IgD-negative memory B cell (primary cell): ENCODE measurements at regions not wholly inside any gene's neighbourhood (a gene's known extent, or its start where the extent isn't known, plus 50 kb on each side); places are given as distances from the start of the nearest gene placed in this dataset.

ENCODE experiments used
- H3K27ac Mint-ChIP-seq, 3 donors: one replicate each; pipeline ENCODE4 v1.8.0; 2020 to 2022; ENCODE audit warnings: mild to moderate bottlenecking in 3 of 3, mixed read lengths in 3 of 3, moderate library complexity in 1 of 3
- H3K27me3 Mint-ChIP-seq: one replicate; pipeline ENCODE4 v1.8.0; 2021; ENCODE audit warnings: mixed read lengths
- H3K36me3 Mint-ChIP-seq: one replicate; pipeline ENCODE4 v1.8.0; 2020; ENCODE audit warnings: mild to moderate bottlenecking, mixed read lengths
- H3K4me1 Mint-ChIP-seq, 3 donors: one replicate each; pipeline ENCODE4 v1.8.0; 2020 to 2022; ENCODE audit warnings: mixed read lengths in 3 of 3, mild to moderate bottlenecking in 1 of 3
- H3K4me3 Mint-ChIP-seq, 4 donors: one replicate each; pipeline ENCODE4 v1.8.0; 2020 to 2022; ENCODE audit warnings: mild to moderate bottlenecking in 4 of 4, mixed read lengths in 4 of 4, moderate library complexity in 3 of 4
- H3K9me3 Mint-ChIP-seq, 3 donors: one replicate each; pipeline ENCODE4 v1.8.0; 2020 to 2021; ENCODE audit warnings: mixed read lengths in 3 of 3, mild to moderate bottlenecking in 1 of 3

DNA sequence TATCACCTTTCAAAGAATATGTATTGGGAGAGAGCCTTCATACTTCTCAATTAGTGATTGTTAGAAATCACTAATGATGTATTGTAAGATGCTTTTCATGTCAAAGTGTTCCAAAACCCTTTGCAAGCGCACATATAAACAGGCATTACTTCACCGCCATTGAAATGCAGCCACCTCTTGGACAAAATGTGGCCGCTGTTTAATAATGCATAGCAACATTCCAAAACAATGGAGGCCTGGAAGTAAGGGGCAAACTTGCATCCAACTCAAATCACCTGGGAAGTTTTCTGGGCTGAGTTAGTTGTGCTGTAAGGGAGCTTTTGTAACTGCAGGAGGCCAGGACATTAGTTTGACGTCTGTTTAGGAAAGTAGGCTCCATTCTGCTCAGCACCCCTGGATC, 438.1 kb downstream of the FGF9 start:
- no peak overlapping the region for H3K4me3 Mint-ChIP-seq
- no peak overlapping the region for H3K27ac Mint-ChIP-seq
- H3K36me3 Mint-ChIP-seq, result peaks cover 6% of the 10 kb centered on the region

GRCh38 chr13:22110368-22110767, 439.5 kb downstream of the FGF9 start:
- peaks cover 6% of the 10 kb centered on the region for H3K36me3 Mint-ChIP-seq
- no peak overlapping the region for H3K27ac Mint-ChIP-seq
- H3K4me1 Mint-ChIP-seq, result peaks cover 14 to 30% (median 16%) of the 10 kb centered on the region in 3 donors
- H3K9me3 Mint-ChIP-seq, result peaks cover 0 to 4% (median under 1%) of the 10 kb centered on the region in 3 donors
- H3K27me3 Mint-ChIP-seq, result no peaks in the 10 kb centered on the region
- no peak overlapping the region for H3K4me3 Mint-ChIP-seq

More for the DNA sequence above, 438.1 kb downstream of the FGF9 start:
- peaks cover 4 to 20% (median 10%) of the 10 kb centered on the region in 3 donors for H3K4me1 Mint-ChIP-seq
- peaks cover 2 to 5% (median 4%) of the 10 kb centered on the region in 3 donors for H3K9me3 Mint-ChIP-seq
- peaks cover 1% of the 10 kb centered on the region for H3K27me3 Mint-ChIP-seq

DNA sequence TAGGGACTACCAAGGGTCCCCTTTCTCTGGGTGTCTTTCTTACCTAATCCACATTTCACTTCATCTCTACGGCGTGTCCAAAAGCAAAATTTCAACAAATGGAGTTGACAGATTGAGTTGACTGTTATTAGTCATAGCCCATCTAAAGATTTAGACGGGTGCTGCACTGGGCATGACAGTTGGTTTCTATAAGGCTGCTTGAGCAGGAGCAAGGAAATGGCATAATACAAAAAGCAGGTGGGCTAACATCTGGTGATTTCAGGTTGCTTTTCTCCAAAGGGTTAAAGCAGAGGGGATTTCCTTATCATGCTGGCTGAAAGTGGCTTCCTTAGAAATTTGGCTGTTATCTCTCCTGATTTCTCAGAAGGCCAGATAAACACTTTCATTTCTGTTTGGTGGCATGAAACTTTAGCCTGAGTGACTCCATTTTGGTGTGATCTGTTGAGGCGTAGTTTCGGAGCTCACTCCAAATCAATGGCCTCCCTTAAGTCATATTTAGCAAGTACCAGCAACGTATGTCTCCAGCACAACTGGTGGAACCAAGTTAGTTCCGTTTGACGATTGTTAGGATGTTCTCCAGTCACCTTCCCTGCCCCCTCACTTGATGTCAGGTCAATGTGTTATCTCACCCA, 440.4 kb downstream of the FGF9 start:
- no peak overlapping the region for H3K27ac Mint-ChIP-seq
- H3K4me1 Mint-ChIP-seq, result peaks cover 14 to 34% (median 18%) of the 10 kb centered on the region in 3 donors
- no peaks in the 10 kb centered on the region for H3K27me3 Mint-ChIP-seq
- peaks cover 6% of the 10 kb centered on the region for H3K36me3 Mint-ChIP-seq
- no peak overlapping the region for H3K4me3 Mint-ChIP-seq
- H3K9me3 Mint-ChIP-seq, result peaks cover 0 to 2% (median 0%) of the 10 kb centered on the region in 3 donors

GRCh38 chr13:22111961-22112360, 441.1 kb downstream of the FGF9 start:
- Mint-ChIP-seq H3K36me3 (peaks cover 6% of the 10 kb centered on the region), H3K9me3 (peaks cover 0 to 2% (median 0%) of the 10 kb centered on the region in 3 donors), H3K4me3 (no peak overlapping the region), H3K4me1 (peaks cover 14 to 34% (median 18%) of the 10 kb centered on the region in 3 donors), H3K27me3 (no peaks in the 10 kb centered on the region), H3K27ac (no peak overlapping the region)

GRCh38 chr13:22112956-22113745, 442.3 kb downstream of the FGF9 start:
- Mint-ChIP-seq H3K27me3 (no peaks in the 10 kb centered on the region), H3K27ac (peak overlapping the region in 1 of 3 donors; percentile 97), H3K9me3 (peaks cover 0 to 2% (median 0%) of the 10 kb centered on the region in 3 donors), H3K36me3 (peaks cover 6% of the 10 kb centered on the region), H3K4me3 (peak overlapping the region in 1 of 4 donors; percentile 68), H3K4me1 (peaks cover 14 to 32% (median 18%) of the 10 kb centered on the region in 3 donors)

DNA sequence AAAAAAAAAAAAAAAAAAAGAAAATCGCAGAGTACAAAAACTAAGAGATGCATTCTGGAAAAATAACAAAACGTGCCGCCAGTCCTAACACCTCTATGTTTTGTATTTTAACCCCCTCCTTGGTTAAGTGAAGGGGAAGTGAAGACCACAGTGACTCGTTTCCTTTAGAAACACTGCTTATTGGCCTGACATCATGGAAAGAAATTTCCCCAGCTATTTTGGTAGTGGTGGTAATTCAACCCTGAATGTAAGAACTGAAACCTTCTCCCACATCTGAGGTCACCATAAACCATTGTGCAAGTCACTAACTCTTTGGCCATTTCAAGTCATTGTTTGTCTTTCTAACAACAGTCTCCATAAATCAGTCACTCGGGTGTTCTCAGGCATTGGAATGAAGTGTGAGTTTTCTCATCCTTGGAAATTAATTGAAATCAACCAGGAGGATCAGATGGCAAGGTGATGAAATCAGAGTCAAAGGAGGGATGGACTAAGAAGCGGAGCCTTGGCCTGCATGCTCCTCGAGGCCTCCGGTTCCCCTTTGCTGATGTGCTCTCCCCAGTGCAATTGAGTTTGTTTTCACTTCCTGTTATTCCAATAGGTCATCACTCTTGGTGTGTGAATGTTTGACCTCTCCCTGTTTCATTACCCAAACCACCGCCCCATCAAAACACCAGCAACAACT, 443.9 kb downstream of the FGF9 start:
- Mint-ChIP-seq H3K4me1 (peaks cover 14 to 35% (median 18%) of the 10 kb centered on the region in 3 donors), H3K36me3 (peaks cover 6% of the 10 kb centered on the region), H3K4me3 (peak overlapping the region; percentile 6 to 81 (median 47)), H3K27me3 (no peaks in the 10 kb centered on the region), H3K27ac (peak overlapping the region; percentile 69 to 97 (median 86)), H3K9me3 (peaks cover 0 to 3% (median 0%) of the 10 kb centered on the region in 3 donors)

GRCh38 chr13:22118158-22118557, 447.3 kb downstream of the FGF9 start:
- H3K27ac Mint-ChIP-seq, result peak overlapping the region in 1 of 3 donors; percentile 35
- no peaks in the 10 kb centered on the region for H3K36me3 Mint-ChIP-seq
- peaks cover 0 to 3% (median under 1%) of the 10 kb centered on the region in 3 donors for H3K9me3 Mint-ChIP-seq
- H3K4me1 Mint-ChIP-seq, result peaks cover 20 to 43% (median 20%) of the 10 kb centered on the region in 3 donors
- peak overlapping the region in 1 of 4 donors; percentile 23 for H3K4me3 Mint-ChIP-seq
- H3K27me3 Mint-ChIP-seq, result no peaks in the 10 kb centered on the region

DNA sequence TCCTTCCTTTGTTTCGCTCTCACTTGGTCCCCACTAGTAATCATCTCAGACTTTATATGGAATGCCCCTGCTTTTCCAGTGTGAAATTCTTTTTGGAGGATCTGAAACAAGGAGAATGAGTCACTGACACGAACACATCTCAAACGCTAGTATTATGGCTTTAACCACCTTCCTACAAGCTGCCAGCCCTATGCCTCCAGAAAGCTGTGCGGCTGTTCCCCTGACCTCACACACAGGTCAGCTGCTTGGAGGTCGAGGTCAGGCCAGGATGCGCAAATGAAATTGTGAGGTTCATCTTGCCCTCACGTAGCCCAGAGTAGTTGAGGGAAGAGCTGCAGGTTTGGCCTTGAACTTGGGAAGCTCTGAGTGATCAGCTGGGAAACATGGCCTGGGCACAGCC, 449.8 kb downstream of the FGF9 start:
- H3K27ac Mint-ChIP-seq, result no peak overlapping the region
- peaks cover 0 to 2% (median 2%) of the 10 kb centered on the region in 3 donors for H3K9me3 Mint-ChIP-seq
- H3K27me3 Mint-ChIP-seq, result no peaks in the 10 kb centered on the region
- no peaks in the 10 kb centered on the region for H3K36me3 Mint-ChIP-seq
- H3K4me3 Mint-ChIP-seq, result peak overlapping the region in 1 of 4 donors; percentile 51
- H3K4me1 Mint-ChIP-seq, result peaks cover 5 to 19% (median 7%) of the 10 kb centered on the region in 3 donors

DNA sequence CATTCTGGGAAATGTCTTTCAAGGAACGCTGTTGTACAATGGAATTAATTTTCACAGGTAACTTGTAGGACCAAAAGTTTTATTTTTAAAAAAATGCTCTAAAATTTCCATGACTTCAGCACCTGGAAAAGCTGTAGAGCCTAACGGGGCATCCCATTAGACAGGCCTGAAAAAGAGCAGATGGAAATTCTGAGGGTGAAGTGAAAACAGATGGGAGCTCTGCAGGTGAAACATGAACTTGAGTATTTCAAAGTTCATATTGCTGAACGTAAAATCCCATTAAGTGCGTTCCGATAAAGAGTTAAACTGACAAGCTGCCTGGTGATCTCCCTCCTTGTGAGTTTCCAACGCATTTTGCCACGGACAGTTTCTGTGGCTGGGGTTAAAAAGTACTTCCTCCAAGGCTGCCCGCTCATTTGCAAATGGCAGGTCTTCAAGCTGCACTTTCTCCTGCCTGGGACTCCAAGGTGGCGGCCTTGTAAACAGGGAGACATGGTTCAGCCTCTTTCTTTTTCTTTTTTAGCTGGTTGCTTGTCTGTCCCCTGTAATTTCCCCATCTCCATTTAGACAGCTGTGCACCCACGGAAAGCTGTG, 450.4 kb downstream of the FGF9 start:
- H3K27ac Mint-ChIP-seq, result no peak overlapping the region
- H3K4me1 Mint-ChIP-seq, result peaks cover 8 to 23% (median 9%) of the 10 kb centered on the region in 3 donors
- H3K9me3 Mint-ChIP-seq, result peaks cover 0 to 2% (median 2%) of the 10 kb centered on the region in 3 donors
- H3K4me3 Mint-ChIP-seq, result peak overlapping the region in 3 of 4 donors; percentile 17 to 63 (median 21)
- no peaks in the 10 kb centered on the region for H3K36me3 Mint-ChIP-seq
- no peaks in the 10 kb centered on the region for H3K27me3 Mint-ChIP-seq

GRCh38 chr13:22126433-22127021, 455.7 kb downstream of the FGF9 start:
- H3K27ac Mint-ChIP-seq, result no peak overlapping the region
- H3K36me3 Mint-ChIP-seq, result no peaks in the 10 kb centered on the region
- H3K27me3 Mint-ChIP-seq, result no peaks in the 10 kb centered on the region
- peaks cover 13 to 24% (median 15%) of the 10 kb centered on the region in 3 donors for H3K4me1 Mint-ChIP-seq
- H3K4me3 Mint-ChIP-seq, result peak overlapping the region in 2 of 4 donors; percentile 9 to 85
- H3K9me3 Mint-ChIP-seq, result peaks cover 0 to 7% (median 5%) of the 10 kb centered on the region in 3 donors

GRCh38 chr13:22127277-22128164, 456.6 kb downstream of the FGF9 start:
- peaks cover 0 to 7% (median 5%) of the 10 kb centered on the region in 3 donors for H3K9me3 Mint-ChIP-seq
- H3K4me3 Mint-ChIP-seq, result no peak overlapping the region
- no peaks in the 10 kb centered on the region for H3K36me3 Mint-ChIP-seq
- H3K27me3 Mint-ChIP-seq, result no peaks in the 10 kb centered on the region
- H3K4me1 Mint-ChIP-seq, result peaks cover 10 to 18% (median 13%) of the 10 kb centered on the region in 3 donors
- no peak overlapping the region for H3K27ac Mint-ChIP-seq

DNA sequence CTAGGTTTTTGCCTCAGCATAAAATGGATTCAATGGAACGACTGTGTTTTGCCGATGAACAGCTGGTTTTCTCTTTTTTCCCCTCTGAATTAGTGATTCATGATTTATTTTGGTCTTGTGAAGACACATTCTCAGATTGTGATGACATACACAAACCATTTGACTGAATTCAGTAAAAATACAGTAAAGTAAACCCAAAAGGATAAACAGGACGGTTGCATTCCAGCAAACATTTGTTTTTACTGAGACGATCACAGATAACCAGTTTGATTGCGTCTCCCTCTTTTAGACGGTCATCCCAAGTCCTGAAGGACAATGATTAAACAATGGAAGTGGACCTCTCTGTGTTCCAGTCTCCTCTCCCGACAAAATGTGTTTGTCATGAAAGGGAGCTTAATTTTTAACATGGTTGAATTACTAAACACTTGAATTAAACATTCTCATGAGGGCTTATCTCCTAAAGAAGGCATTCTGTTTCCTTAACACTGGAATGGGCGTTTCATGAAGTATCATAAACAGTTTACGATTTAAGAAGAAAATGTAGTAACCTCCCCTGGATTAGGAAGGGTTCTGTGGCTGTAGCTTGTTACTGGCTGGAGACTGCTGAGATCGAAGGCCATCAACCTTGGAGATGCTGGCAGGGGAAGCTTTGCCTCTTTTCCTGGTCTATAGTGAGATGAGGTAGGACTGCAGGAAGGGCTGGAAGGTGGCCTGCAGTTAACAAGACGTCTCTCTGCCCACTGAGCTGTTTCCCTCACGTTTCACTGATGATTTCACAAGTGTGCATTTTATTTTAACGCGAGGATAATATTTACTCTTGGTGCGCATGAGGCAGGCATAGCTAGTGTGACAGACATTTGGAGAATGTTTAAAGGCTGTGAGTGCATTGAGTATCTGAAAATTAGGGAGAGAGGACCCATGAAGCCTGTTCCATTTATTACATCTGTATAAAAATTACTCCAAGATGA, 457.9 kb downstream of the FGF9 start:
- no peak overlapping the region for H3K27ac Mint-ChIP-seq
- H3K4me3 Mint-ChIP-seq, result no peak overlapping the region
- peaks cover 10 to 18% (median 13%) of the 10 kb centered on the region in 3 donors for H3K4me1 Mint-ChIP-seq
- peaks cover 0 to 5% (median 4%) of the 10 kb centered on the region in 3 donors for H3K9me3 Mint-ChIP-seq
- no peaks in the 10 kb centered on the region for H3K36me3 Mint-ChIP-seq
- no peaks in the 10 kb centered on the region for H3K27me3 Mint-ChIP-seq
